ENCODE measurements at regions not wholly inside any gene's neighbourhood (a gene's known extent, or its start where the extent isn't known, plus 50 kb on each side); places are given as distances from the start of the nearest gene placed in this dataset.

DNA sequence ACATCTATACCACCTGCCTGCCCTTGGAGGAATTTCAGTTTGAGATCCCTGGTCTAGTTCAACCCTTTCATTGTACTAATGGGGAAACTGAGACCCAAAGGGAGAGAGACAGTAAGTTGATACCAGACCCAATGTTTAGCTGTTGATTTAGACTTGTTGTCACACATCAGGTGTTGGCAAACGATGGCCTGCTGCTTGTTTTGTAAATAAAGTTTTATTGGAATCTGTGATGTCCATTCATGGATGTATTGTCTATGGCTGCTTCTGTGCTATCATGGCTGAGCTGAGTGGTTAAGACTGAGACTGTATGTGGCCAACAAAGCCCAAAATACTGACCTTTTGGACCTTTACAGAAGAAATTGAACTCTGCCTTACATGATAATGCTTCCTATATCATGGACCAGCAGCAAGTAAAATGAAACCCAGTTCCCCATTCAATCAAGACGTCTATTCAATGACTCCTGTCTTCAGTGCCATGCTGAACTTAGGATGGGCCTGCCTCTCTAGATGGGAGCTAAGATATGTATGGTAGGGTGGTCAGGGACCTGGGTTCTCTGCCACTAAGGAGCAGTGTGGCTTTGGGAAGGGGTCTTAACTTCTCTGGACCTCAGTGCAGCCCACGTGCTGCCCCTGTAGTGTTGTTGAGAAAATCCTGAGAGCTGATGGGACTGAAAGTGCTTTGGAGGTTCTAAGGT is 111.0 kb downstream of the IRX5 start:
- DNase-seq (ENCODE audit: low spot score): no peak

DNA sequence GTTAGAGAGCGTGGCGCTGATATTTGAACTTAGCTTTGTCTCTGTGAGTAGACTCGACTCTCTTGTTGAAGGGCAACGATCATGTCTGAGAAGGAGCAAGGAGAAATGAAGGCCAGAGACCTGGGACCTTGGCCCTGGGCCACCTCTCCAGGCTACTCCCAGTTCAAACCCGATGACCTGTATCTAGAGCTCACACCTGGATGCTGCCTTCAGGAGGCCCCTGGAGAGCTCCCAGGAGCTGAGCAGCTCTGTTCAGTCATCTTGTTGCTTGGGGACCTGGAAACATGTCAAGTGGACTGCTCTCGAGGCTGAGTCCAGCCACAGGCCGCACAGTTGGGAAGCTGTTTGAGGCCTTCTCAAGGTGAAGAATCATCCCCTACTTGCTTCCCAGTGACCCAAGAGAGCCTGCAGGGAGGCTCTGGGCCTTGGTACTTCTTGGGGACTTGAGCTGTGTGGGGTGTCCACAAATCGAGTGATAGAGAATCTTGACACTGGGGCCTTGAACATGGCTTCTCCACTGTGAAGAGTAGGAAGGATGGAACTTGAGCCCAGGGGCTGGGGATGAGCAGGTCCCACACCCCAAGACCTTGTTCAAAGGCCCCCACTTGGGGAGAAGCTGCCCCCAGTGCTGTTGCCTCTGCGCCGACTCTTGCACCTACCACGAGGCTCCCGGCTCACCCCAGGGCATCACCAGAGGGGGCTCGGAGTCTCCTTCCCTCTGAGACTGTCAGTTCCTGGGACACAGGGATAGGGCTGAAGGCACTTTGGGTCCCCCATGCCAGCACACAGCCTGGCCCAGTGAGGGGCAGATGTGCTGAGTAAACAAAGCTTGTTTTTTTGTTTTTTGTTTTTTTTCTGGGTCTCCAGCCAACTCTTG is 112.1 kb downstream of the IRX5 start:
- no peak for DNase-seq (ENCODE audit: low spot score)

DNA sequence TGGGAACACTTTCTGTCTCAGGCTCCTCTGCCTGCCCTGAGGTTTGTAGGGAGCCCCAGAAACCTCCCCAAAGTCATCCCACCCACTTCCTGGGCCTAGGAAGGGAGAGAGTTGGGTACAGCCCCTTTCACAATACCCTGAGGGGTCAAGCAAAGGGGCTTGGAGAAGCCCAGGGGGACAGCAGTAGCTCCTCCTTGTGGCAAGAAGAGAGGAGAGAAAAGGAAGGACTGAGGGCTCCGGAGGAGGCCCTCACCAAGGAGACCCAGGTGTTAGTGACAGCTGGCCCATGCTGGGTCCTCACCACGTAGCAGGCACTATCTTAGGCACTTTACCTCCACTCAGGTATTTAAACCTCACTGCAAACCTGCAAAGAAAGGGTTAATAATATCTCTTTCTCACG is 112.8 kb downstream of the IRX5 start:
- DNase-seq (ENCODE audit: low spot score): no peak

DNA sequence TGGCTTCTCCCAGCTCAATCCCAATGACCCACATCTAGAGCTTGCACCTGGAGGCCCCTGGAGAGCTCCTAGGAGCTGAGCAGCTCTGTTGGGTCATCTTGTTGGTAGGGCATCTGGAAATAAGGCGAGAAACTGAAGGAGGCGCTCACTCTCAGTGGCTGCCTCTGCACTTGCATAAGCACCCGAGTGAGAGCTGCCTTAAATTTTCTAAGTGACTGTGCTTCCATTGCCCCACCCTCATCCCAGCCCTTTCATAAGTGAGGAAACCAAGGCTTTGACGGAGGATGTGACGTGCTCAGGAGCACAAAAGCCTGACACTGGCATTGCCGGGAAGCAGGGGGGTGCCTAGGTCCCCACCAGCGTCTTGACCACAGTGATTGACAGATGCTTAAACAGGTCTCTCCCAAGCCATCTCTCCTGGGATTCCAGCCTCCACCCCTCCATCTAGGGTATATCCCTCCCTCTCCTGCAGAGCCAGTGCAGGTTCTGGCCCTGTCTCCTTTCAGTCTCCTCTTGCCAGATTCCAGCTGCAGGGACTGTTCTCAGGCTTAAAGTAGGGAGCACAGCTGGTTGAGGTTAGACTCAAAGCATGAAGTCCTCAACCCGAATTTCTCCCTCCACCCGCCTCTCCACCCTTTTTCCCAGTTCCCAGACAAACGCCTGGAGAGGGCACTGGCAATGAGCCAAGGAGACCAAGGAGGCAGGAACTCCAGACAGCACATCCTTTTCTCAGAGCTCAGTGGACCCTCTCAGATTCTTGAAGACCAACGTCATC is 113.7 kb downstream of the IRX5 start:
- no peak for DNase-seq (ENCODE audit: low spot score)

DNA sequence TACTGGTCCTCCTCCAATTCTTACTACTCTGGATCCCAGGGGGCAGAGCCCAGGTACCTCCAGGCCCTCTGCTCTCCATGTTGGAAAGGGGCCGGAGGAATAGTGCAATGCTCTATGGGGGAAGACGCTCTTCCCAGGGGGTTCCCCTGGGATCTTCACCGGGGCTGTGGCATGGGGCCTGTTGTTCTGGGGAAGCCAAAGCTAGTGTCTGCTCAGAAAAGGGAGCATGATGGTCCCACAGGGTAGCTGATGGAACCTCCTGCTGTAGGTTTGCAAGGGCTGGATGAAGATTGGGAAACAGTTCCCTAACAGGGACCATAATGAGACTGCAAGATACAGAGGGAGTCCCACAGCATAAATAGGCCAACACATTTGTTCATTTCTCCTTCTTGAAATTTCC is 114.7 kb downstream of the IRX5 start:
- DNase-seq (ENCODE audit: low spot score): no peak

DNA sequence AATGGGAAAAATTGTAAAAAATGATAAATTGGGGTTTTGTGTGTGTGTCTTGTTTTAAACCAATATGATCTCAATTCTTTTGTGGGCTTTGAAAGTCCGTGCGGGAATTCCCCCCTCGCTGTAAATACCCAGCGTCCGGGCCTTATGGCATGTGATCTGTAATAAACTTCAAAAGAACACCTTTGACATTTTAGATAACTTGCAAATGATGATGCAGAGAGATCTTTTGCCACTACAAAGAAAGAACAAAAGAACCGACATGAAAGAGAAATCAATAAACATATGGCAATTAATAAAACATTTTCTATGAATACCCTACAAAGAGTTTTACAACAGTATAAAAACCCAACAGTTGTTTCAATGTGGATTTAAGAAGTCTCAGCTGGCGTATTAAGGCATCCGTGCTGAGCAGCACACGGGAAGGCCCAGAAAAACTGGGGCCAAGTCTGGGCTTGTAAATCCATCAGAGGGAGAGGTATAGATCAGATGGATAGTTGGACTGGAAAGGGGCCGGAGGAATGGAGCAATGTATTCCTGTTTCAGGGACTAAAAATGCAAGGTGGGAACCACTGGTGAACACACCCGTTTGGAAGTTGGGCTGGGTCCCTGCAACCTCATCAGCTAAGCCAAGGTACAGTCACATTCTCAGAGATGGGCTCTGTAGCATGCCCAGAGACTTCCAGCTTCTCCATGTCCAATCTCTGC is 115.2 kb downstream of the IRX5 start:
- no peak for DNase-seq (ENCODE audit: low spot score)

DNA sequence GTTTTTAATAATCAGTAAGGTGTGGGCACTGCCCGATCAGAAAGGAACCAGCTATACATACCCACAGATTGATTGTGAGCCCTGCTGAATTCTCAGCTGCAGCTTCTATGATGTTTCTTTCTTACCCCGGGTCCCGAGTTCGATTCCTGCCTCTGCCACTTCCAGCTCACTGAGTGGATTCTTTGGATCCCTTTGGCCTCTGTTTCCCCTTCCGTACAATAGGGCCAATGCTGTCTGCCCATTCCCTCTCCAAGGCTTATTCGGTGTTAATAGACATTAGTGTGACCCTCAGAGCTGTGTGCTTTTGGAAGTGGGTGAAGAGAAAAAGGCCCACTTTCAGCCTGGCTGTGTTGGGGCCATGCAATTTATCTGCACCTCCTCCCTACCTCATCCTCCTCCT is 115.8 kb downstream of the IRX5 start:
- DNase-seq (ENCODE audit: low spot score): no peak

DNA sequence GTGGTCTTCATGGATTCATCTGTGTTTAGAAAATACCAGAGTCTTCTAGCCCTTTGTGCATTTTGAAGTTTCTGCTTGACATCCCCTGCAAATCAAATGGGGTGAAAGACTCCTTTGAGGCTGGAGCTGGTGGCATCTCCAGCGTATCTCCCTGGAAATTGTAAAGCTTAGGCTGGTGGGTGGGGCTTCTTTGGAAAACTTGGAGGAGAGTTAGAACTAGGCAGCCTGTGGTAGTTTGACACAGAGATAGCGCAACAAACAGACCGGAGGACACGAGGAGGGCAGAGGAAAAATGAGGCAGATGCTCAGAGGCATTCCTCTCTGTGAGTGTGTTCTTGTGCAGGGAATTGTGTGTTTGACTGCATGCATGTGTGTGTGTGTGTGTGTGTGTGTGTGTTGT is 116.3 kb downstream of the IRX5 start:
- DNase-seq (ENCODE audit: low spot score): no peak

DNA sequence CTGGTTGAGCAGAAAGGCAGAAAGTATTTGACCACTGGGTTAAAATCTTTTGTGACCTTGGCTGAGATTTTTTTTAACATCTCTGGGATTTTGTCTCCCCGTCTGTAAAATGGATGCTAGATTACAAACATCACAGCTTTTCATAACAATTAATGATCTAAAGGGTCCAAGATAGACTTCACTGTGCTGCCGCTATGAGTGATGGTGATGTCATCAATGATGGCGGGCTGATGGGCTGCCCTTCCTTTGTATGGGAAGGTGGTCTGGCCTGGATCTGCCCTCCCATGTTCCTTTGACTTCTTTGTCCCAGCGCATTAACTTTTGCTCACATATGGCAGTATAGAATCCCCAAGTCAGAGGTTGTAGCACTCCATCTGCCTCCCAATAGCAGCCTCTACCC is 116.7 kb downstream of the IRX5 start:
- DNase-seq (ENCODE audit: low spot score): no peak

DNA sequence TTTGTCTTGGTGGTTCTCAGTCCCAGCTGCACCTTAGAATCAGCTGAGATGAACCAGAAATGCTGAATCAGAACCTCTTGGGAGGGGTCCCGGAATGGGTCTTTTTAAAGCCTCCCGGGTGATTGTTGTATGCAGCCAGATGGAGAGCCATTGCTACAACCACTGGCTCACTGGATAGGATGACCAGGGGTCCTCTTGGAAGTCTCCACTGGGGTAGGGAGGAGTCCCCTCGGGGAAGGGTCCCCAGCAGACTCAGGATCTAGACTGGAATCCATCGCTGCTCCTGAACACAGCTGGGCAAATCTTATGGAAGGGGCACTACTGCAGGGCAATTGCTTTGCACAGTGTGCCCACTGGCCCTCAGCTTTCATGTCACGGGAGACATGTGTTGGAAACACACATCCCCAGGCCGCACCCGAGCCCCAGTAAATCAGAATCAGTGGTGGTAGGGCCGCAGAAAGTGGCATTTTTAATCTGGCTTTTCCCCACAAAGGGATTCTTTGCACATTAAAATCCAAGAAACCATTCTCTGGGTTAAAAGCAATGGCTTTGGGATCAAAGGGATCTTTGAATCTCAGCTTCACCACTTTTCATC is 117.3 kb downstream of the IRX5 start:
- DNase-seq (ENCODE audit: low spot score): no peak

DNA sequence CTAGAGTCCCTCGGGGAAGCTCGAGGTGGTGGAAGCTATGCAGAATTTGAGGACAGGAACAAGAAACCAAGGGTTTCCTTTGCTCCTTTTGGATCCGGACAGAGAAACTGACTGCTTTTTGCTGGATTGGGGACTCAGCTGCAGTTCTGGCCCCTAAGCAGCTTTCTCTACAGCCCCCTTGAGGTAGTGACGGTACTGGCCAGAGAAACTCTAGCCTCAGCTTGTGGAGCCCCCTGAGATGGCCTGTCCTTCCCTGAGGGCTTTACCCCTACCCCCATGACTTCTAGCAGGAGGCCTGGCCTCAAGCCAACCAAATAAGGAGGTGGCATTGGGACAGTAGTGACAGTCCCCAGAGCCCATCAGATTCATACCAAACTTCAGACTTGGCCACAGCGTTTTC is 118.1 kb downstream of the IRX5 start:
- DNase-seq (ENCODE audit: low spot score): no peak

DNA sequence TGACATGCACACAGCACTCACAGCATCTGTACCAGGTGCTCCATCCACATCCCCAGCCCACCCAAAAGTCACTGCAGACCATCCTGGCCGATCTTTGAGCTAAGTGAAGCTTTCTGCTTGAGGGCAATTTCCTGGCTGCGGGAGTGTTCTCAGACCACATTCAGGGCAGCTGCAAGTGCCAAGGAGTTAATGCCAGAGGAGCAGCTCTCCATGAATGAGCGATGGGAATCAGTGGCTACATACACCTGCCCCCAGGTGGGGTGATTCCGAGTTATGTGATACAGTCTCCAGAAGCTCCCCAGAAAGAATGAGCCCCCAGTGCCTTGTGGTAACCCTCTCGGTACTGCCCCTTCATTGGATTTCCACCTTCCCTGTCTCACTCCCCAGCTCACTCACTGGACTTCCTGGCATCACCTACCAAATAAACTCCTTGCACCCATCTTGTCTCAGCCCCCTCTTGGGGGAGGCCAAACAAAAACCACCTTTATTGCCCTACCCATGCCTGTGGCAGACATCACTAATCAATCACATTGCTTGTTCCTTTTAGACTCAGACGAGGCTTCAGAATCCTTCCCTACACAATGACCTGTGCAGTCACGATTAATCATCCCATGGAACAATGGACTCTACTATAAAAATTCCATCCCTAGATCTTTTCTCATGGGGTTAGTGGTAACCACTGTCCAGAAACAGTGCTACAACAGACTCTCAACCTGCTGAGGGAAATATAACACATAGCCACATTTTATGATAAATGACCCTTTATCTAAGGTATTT is 121.1 kb downstream of the IRX5 start:
- DNase-seq (ENCODE audit: low spot score): no peak

DNA sequence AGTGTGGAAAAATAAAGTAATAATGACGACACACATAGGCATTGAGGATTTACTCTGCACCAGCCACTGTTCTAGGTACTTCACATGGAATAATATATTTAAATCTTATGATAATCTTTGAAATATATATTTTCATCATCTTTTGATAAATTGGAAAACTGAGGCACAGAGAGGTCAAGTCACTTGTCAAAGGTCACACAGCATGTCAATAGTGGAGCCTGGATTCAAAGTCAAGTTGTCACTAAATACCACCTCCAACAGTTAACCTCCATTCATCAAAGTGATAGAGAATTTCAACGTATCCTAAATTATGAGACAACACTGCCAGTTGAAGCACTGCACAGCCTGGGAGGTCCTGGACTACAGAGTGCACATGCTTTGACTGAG is 121.7 kb downstream of the IRX5 start:
- no peak for DNase-seq (ENCODE audit: low spot score)

DNA sequence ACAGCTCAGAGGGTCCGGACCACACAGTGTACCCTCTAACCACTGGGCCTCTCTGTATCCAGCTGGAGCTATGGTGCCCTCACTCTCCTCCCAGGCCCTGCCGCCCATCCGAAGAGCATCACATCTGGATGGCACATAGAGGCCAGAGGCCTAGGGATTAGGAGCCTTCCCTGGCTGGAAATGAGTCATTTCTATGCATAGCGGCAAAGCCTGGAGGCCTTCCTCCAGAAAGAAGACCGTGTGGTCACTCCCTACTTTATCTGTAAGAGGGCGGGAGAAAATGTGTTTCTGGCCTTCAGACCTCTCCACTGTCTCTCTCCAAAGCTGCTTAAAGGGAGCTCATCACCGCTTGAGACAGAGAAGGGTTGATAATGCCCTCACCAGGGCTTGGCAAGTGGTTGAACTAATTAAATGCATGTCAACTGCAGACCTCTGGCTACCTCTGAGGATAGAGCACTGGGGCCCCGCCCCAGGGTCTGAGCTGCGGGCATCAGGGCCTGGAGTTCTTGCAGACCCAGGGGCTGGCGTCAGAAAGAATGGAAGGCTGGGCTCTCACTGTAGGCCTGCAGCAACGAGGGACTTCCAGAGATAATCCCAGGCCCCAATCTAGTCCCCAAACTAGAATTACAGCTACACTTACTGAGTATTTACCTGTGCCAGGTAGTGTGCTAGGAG is 122.2 kb downstream of the IRX5 start:
- no peak for DNase-seq (ENCODE audit: low spot score)

DNA sequence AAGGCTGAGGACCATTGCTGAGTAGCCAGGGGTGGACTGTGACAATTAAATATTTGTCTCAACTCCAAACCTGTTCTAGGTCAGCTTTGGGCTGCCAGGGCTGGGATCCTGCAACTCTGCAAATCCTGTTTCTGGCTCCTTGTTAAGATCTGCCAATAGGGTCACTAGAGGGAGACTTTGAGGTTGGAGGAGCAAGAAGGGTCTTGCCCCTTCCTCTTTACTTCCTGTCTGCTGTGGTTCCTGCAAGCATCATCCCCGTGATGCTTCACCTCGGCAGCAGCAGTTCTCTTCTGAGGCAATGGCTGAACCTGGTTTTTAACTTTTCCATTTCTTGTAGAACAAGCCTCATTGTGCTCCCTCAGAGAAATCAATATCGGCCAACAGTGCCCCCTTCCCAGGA is 124.6 kb downstream of the IRX5 start:
- DNase-seq (ENCODE audit: low spot score): no peak

DNA sequence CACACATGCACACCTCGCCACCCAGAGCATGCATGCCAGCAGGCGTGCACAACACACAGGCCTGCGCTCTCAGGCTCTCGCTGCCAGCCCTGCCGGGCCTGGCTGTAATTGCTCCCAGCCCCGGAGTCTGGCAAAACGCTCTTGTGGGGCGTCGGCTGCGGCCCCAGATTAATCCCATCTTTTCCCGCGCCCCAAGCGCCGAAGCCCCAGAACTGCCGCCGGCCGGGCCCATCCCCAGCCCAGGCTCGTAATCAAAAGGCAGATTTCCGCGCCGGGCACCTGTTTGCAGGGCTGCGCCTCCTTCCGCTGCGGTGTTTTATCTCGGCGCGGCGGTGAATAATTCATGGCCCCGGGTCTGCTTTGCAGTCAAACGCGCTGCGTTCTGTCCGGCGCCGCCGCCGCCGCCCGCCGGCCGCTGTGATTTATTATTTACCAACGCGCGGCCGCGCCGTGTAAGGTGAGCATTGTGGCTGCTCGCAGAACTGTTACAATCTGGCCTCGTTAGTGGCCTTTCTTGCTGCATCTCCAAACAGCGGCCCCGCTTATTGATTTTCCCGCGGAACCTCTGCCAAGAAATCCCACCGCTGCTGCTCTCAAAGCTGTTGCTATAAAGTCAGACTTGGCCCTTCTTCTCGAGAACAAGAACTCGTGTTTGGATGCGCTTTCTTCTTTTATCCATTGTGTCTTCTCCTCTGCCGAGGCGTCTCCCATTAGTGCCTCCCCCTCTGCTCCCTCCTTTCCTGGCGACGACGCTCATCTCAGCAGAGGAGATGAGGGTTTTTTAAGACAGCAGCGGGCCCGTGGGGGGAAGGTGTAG is 126.1 kb downstream of the IRX5 start:
- no peak for DNase-seq (ENCODE audit: low spot score)

DNA sequence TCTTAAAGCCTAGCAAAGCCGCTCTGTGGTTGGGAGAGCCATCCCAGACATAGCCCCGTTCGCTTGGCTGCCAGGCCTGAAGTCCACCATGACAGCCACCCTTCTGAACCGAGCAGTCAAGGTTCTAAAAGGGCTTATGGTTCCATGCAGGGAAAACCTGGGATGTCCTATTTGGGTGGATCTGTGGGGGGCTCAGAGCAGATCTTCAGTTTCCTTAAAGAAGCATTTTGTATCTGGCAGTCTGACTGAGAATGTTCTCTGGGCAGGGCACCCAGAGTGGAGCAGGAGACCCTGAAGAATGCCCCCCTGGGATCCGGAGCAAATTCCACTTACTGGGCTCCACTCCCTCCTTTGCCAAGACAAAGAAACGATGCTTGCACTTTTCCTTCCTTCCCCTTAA is 127.2 kb downstream of the IRX5 start:
- DNase-seq (ENCODE audit: low spot score): no peak

DNA sequence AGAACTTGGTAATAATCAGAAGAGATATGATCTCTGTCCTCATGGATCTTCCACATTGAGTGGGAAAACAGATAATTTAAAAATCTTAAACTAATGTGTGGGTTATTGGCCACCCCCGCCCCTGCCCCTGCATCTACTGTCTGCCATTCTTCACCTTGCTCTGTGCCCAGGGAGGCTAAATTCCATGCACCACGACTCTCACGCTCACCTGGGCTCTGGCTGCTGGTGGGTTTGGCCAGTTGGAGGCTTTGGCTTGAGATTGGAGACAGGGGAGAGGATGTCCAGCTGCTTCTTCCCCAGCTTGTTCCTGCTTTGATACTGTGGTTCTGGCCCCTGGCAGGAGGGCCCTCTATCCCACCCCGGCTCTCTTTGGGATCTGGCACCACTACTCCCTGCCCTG is 127.9 kb downstream of the IRX5 start:
- DNase-seq (ENCODE audit: low spot score): no peak

DNA sequence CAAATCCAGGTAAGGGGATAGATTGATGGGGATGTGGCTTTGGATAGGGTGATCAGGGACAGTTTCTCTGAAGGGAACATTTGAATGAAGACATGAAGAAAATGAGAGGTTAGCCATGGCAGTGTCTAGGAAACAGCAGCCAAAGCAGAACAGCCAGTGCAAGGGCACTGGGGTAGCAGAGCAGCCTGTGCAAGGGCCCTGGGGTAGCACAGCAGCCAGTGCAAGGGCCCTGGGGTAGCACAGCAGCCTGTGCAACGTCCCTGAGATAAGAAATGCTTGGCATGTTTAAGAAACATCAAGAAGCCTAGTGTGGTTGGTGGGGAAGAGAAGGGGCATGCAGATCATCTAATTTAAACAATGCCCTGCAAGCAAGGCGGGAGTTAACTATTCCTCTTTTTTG is 128.5 kb downstream of the IRX5 start:
- no peak for DNase-seq (ENCODE audit: low spot score)

All from H4 (cell line).